ENCODE measurements at regions not wholly inside any gene's neighbourhood (a gene's known extent, or its start where the extent isn't known, plus 50 kb on each side); places are given as distances from the start of the nearest gene placed in this dataset.

GRCh38 chr5:162852134-162852533, 585.3 kb upstream of the CCNG1 start:
- TF ChIP-seq HMGXB4 (CRISPR knock-in tag; IDR thresholded peaks at IDR 0.05) (no peak), CREM (CRISPR knock-in tag; IDR thresholded peaks at IDR 0.05) (no peak), NR3C1 (CRISPR knock-in tag; conservative IDR thresholded peaks at IDR 0.05; ENCODE audit: low read depth) (no peak), HMGA2 (CRISPR knock-in tag; IDR thresholded peaks at IDR 0.05) (no peak), ATF3 (CRISPR knock-in tag; conservative IDR thresholded peaks at IDR 0.05) (no peak), FOXP4 (CRISPR knock-in tag; IDR thresholded peaks at IDR 0.05) (no peak), ATF1 (CRISPR knock-in tag; IDR thresholded peaks at IDR 0.05) (no peak), TP53 (CRISPR knock-in tag; IDR thresholded peaks at IDR 0.05) (no peak)
- peaks cover 4% of the 10 kb centered on the region; the same call in 1 of the 2 replicates for H3K36me3 Mint-ChIP-seq
- CTCF ChIA-PET = no interaction called here
- H3K27me3 Mint-ChIP-seq (ENCODE audit: low read depth) = no peaks in the 10 kb centered on the region; the same call in 1 of the 2 replicates
- POLR2A ChIA-PET = no interaction called here
- H3K9me3 Mint-ChIP-seq = peaks cover 23% of the 10 kb centered on the region
- DNase-seq (ENCODE audit: low spot score) (no peak), ATAC-seq (no peak)
- no peak overlapping the region for H3K27ac Mint-ChIP-seq
- no peaks in the 10 kb centered on the region for H3K4me1 Mint-ChIP-seq
- no peak overlapping the region for H3K4me3 Mint-ChIP-seq

- ChIA-PET CTCF (no interaction called here), POLR2A (no interaction called here)
- Mint-ChIP-seq H3K27me3 (ENCODE audit: low read depth) (no peaks in the 10 kb centered on the region; the same call in 1 of the 2 replicates), H3K36me3 (peaks cover 20% of the 10 kb centered on the region), H3K4me1 (no peaks in the 10 kb centered on the region), H3K27ac (no peak overlapping the region), H3K9me3 (peaks cover 41% of the 10 kb centered on the region), H3K4me3 (no peak overlapping the region)
- TF ChIP-seq FOXP1 (CRISPR knock-in tag; IDR thresholded peaks at IDR 0.05; ENCODE audit: borderline replicate concordance) = no peak
- no peak for TF ChIP-seq E2F1 (CRISPR knock-in tag; IDR thresholded peaks at IDR 0.05)
- peak; percentile 94 for TF ChIP-seq ZNF317 (CRISPR knock-in tag; IDR thresholded peaks at IDR 0.05; ENCODE audit: borderline replicate concordance, low read depth)
- no peak for DNase-seq (ENCODE audit: low spot score)
- ATAC-seq = no peak
Observed at GRCh38 chr5:162858770-162859169, 578.6 kb upstream of the CCNG1 start.

- no peak overlapping the region for H3K27ac Mint-ChIP-seq
- TF ChIP-seq ZNF396 (CRISPR knock-in tag; IDR thresholded peaks at IDR 0.05; ENCODE audit: borderline replicate concordance) = no peak
- no peak for TF ChIP-seq FOXP4 (CRISPR knock-in tag; IDR thresholded peaks at IDR 0.05)
- no peak for TF ChIP-seq MAX (CRISPR knock-in tag; IDR thresholded peaks at IDR 0.05)
- TF ChIP-seq ZNF121 (CRISPR knock-in tag; IDR thresholded peaks at IDR 0.05) = no peak
- TF ChIP-seq FOXJ3 (CRISPR knock-in tag; IDR thresholded peaks at IDR 0.05; ENCODE audit: borderline replicate concordance) = no peak
- TF ChIP-seq ATF6 (CRISPR knock-in tag; IDR thresholded peaks at IDR 0.05) = no peak
- TF ChIP-seq NR2C2 (CRISPR knock-in tag; IDR thresholded peaks at IDR 0.05) = no peak
- TF ChIP-seq GABPB1 (CRISPR knock-in tag; IDR thresholded peaks at IDR 0.05) = no peak
- no peak for TF ChIP-seq AR (CRISPR knock-in tag; IDR thresholded peaks at IDR 0.05)
- no peak for TF ChIP-seq EMX1 (CRISPR knock-in tag; IDR thresholded peaks at IDR 0.05)
- TF ChIP-seq ETV6 (CRISPR knock-in tag; IDR thresholded peaks at IDR 0.05) = no peak
Observed at GRCh38 chr5:162870966-162871365, 566.4 kb upstream of the CCNG1 start.

More at GRCh38 chr5:162870966-162871365, 566.4 kb upstream of the CCNG1 start:
- H3K36me3 Mint-ChIP-seq = peaks cover 14% of the 10 kb centered on the region
- H3K27me3 Mint-ChIP-seq (ENCODE audit: low read depth) = no peaks in the 10 kb centered on the region; the same call in 1 of the 2 replicates
- ChIA-PET POLR2A (no interaction called here), CTCF (no interaction called here)
- no peak for DNase-seq (ENCODE audit: low spot score)
- H3K9me3 Mint-ChIP-seq = peaks cover 34% of the 10 kb centered on the region
- no peaks in the 10 kb centered on the region for H3K4me1 Mint-ChIP-seq
- ATAC-seq = no peak
- H3K4me3 Mint-ChIP-seq = no peak overlapping the region

Measured in WTC11 (cell line).